Right kidney (tissue), 1 donor: ENCODE measurements at regions not wholly inside any gene's neighbourhood (a gene's known extent, or its start where the extent isn't known, plus 50 kb on each side); places are given as distances from the start of the nearest gene placed in this dataset.
"Not testable (repeated sequence)": the region's sequence is repeated elsewhere in the genome, so short reads cannot be mapped to it uniquely, and the experiment has no call there.

Source experiments
- DNase-seq: peaks from one replicate; pipeline ENCODE4 v3.0.0-alpha.2; 2016

- DNase-seq: no peak
Measured at GRCh38 chr7:10618953-10619352, 354.7 kb upstream of the PHF14 start.

- DNase-seq: no peak
Measured at GRCh38 chr7:10632712-10633111, 341.0 kb upstream of the PHF14 start.

GRCh38 chr7:10634239-10634638 lies 339.4 kb upstream of the PHF14 start:
- DNase-seq: no peak

- DNase-seq: no peak
Measured at GRCh38 chr7:10637991-10638390, 335.7 kb upstream of the PHF14 start.

GRCh38 chr7:10643545-10643944 lies 330.1 kb upstream of the PHF14 start:
- DNase-seq: no peak

- no peak for DNase-seq
Measured at GRCh38 chr7:10644849-10645248, 328.8 kb upstream of the PHF14 start.

GRCh38 chr7:10646194-10646593 lies 327.5 kb upstream of the PHF14 start:
- DNase-seq: no peak

- no peak for DNase-seq
Measured at GRCh38 chr7:10648289-10648688, 325.4 kb upstream of the PHF14 start.

GRCh38 chr7:10649120-10649519 lies 324.6 kb upstream of the PHF14 start:
- DNase-seq: not testable (repeated sequence)

GRCh38 chr7:10655031-10655430 lies 318.6 kb upstream of the PHF14 start:
- DNase-seq: no peak

- DNase-seq: no peak
Measured at GRCh38 chr7:10657201-10657600, 316.5 kb upstream of the PHF14 start.

- no peak for DNase-seq
Measured at GRCh38 chr7:10657837-10658236, 315.8 kb upstream of the PHF14 start.

GRCh38 chr7:10662491-10662890 lies 311.2 kb upstream of the PHF14 start:
- no peak for DNase-seq

- DNase-seq: no peak
Measured at GRCh38 chr7:10662982-10663884, 310.4 kb upstream of the PHF14 start.

- no peak for DNase-seq
Measured at GRCh38 chr7:10672186-10672585, 301.5 kb upstream of the PHF14 start.

GRCh38 chr7:10677211-10677610 lies 296.5 kb upstream of the PHF14 start:
- no peak for DNase-seq

GRCh38 chr7:10677668-10678232 lies 295.9 kb upstream of the PHF14 start:
- no peak for DNase-seq

- no peak for DNase-seq
Measured at GRCh38 chr7:10684606-10685005, 289.1 kb upstream of the PHF14 start.

GRCh38 chr7:10685040-10685439 lies 288.6 kb upstream of the PHF14 start:
- DNase-seq: no peak

GRCh38 chr7:10688544-10688943 lies 285.1 kb upstream of the PHF14 start:
- DNase-seq: no peak

GRCh38 chr7:10696064-10696463 lies 277.6 kb upstream of the PHF14 start:
- no peak for DNase-seq

GRCh38 chr7:10703059-10703458 lies 270.6 kb upstream of the PHF14 start:
- DNase-seq: no peak

- DNase-seq: no peak
Measured at GRCh38 chr7:10703981-10704380, 269.7 kb upstream of the PHF14 start.

- no peak for DNase-seq
Measured at GRCh38 chr7:10704653-10705052, 269.0 kb upstream of the PHF14 start.
